ENCODE measurements at regions not wholly inside any gene's neighbourhood (a gene's known extent, or its start where the extent isn't known, plus 50 kb on each side); places are given as distances from the start of the nearest gene placed in this dataset.

DNA sequence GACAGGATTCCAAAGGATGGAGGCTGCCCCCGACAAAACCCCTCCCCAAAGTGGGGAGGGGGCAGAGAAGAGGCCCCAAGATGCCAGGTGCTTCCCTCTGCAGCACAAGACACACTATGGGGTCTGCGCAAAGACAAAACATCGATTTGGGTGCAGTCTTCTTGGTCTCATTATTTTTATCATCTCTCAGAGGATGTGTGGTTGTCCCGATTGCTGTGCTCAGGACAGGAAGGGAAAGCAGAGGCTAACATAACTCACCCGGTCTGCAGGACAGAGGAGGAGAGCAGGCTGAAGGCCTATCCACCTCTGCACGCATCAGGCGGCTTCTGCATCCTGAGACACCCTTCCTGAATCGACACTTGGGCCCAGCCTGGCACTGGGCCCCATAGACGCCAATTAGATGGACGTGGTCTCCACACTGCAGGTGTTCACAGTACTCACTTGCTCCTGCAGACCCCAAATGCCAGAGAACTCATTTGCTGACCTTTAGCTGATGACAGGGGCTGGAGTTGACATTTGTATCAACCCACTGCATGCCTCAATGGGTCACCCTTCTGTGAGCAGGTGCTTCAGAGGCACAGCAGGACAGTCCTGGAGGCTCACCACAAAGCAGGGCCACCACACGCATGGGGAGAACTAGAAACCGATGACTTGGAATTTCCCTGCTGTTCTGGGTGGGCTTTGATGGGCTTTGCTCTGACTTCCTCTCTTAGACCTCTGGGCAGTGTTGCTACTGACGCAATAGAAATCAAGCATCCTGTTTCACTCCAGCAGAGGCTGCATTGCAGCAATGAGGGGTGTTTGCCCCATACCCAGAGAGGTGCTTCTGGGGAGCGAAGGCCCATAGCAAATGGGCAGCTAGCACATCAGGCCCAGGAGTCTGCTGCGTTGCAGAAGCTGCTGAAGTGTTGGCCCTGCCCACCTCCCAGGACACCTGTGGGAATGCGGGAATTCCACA is 96.3 kb upstream of the ENPP6 start:
- TF ChIP-seq, protein P1, sequence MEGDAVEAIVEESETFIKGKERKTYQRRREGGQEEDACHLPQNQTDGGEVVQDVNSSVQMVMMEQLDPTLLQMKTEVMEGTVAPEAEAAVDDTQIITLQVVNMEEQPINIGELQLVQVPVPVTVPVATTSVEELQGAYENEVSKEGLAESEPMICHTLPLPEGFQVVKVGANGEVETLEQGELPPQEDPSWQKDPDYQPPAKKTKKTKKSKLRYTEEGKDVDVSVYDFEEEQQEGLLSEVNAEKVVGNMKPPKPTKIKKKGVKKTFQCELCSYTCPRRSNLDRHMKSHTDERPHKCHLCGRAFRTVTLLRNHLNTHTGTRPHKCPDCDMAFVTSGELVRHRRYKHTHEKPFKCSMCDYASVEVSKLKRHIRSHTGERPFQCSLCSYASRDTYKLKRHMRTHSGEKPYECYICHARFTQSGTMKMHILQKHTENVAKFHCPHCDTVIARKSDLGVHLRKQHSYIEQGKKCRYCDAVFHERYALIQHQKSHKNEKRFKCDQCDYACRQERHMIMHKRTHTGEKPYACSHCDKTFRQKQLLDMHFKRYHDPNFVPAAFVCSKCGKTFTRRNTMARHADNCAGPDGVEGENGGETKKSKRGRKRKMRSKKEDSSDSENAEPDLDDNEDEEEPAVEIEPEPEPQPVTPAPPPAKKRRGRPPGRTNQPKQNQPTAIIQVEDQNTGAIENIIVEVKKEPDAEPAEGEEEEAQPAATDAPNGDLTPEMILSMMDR (IDR thresholded peaks at IDR 0.05): no peak
- no peak for TF ChIP-seq POLR2A (IDR thresholded peaks at IDR 0.05)
